A673 (cell line): ENCODE measurements at regions not wholly inside any gene's neighbourhood (a gene's known extent, or its start where the extent isn't known, plus 50 kb on each side); places are given as distances from the start of the nearest gene placed in this dataset.

ENCODE experiments used
- EZH2 ChIP-seq: fragments of 200-600 bp; sonication (generic); IDR thresholded peaks from 2 replicates; pipeline ENCODE4 v1.6.1; 2017; ENCODE audit warnings: borderline replicate concordance, low read depth, mild to moderate bottlenecking, mixed read lengths, antibody characterized with exemption, low read length; ENCODE audit not compliant: poor library complexity, severe bottlenecking
- TF ChIP-seq, protein P1 (sequence below): fragments of 300-800, 200-600 bp; sonication (generic); conservative IDR thresholded peaks from 2 replicates; pipeline ENCODE4 v1.5.1; 2017; ENCODE audit warnings: low read depth, mild to moderate bottlenecking, antibody characterized with exemption, low read length, moderate library complexity, mixed read lengths

DNA sequence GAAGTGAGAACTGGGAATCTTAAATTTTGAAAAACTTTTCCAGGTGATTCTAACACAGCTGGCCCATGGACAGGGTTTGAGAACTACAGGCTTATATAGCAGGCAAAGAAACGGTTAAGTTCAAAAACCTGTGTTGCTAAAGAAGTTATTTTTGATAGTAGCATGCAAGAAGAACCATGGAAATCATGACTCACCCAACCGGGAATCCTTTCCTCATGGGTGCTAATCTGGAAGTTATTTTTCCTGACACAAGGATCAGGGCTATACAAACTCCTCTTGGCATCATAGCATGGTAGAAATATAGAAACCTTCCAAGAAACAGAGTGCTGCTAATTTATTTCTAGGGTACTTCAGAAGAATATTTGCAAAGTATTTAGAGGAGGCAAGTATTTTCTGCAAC is 588.7 kb downstream of the CCER1 start:
- TF ChIP-seq, protein P1, sequence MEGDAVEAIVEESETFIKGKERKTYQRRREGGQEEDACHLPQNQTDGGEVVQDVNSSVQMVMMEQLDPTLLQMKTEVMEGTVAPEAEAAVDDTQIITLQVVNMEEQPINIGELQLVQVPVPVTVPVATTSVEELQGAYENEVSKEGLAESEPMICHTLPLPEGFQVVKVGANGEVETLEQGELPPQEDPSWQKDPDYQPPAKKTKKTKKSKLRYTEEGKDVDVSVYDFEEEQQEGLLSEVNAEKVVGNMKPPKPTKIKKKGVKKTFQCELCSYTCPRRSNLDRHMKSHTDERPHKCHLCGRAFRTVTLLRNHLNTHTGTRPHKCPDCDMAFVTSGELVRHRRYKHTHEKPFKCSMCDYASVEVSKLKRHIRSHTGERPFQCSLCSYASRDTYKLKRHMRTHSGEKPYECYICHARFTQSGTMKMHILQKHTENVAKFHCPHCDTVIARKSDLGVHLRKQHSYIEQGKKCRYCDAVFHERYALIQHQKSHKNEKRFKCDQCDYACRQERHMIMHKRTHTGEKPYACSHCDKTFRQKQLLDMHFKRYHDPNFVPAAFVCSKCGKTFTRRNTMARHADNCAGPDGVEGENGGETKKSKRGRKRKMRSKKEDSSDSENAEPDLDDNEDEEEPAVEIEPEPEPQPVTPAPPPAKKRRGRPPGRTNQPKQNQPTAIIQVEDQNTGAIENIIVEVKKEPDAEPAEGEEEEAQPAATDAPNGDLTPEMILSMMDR, result no peak
- TF ChIP-seq EZH2, result no peak
